PC-3 (cell line): ENCODE measurements at regions not wholly inside any gene's neighbourhood (a gene's known extent, or its start where the extent isn't known, plus 50 kb on each side); places are given as distances from the start of the nearest gene placed in this dataset.

Experiments
- ATAC-seq: fragments of 200-7000 bp; cut with Tn5 transposase; 2 replicates; pipeline ENCODE4 v1.9.1; 2020; ENCODE audit warnings: mild to moderate bottlenecking, moderate library complexity
- BruUV-seq: library from RNA; stranded (reverse); fragments of 400-500 nt; replicated peaks from 2 replicates; lab custom pipeline; 2021; lab: Mats Ljungman, UMichigan
- CTCF ChIA-PET: fragments of 300-600 bp; sonication (Branson Sonifier 250); formaldehyde crosslinking; loops from one replicate; lab custom pipeline; 2022; ENCODE audit warnings: antibody characterized with exemption; lab: Charles Lee
- POLR2A ChIA-PET: fragments of 300-600 bp; sonication (Branson Sonifier 250); formaldehyde crosslinking; loops from one replicate; lab custom pipeline; 2022; ENCODE audit warnings: antibody characterized with exemption; ENCODE audit not compliant: unreplicated experiment; lab: Charles Lee
- DNase-seq: peaks from one replicate; pipeline ENCODE4 v3.0.0-alpha.2; 2015
- H2AFZ ChIP-seq: fragments of 300-600 bp; sonication (generic); 2 replicates; pipeline ENCODE4 v1.6.0; 2016; ENCODE audit warnings: antibody characterized with exemption, low read length
- H3F3A ChIP-seq: fragments of 300-600 bp; sonication (generic); one replicate; pipeline ENCODE4 v1.6.0; 2017; ENCODE audit warnings: antibody characterized with exemption, low read length, control low read depth, mild to moderate bottlenecking; ENCODE audit not compliant: unreplicated experiment
- H3K27ac ChIP-seq: fragments of 300-600 bp; sonication (generic); 2 replicates; pipeline ENCODE4 v1.5.1; 2016; ENCODE audit warnings: mild to moderate bottlenecking, low read length
- H3K27me3 ChIP-seq: fragments of 300-600 bp; sonication (generic); 2 replicates; pipeline ENCODE4 v1.6.1; 2016; ENCODE audit warnings: low read length, mixed read lengths
- H3K36me3 ChIP-seq: fragments of 300-600 bp; sonication (generic); 2 replicates; pipeline ENCODE4 v1.6.1; 2016; ENCODE audit warnings: low read depth, mixed run types, low read length, mixed read lengths
- H3K4me1 ChIP-seq: fragments of 300-600 bp; sonication (generic); 2 replicates; pipeline ENCODE4 v1.5.1; 2016; ENCODE audit warnings: low read length; ENCODE audit not compliant: insufficient read depth
- H3K4me2 ChIP-seq: fragments of 300-600 bp; sonication (generic); 2 replicates; pipeline ENCODE4 v1.6.0; 2016; ENCODE audit warnings: low read length
- H3K4me3 ChIP-seq: fragments of 300-600 bp; sonication (generic); 2 replicates; pipeline ENCODE4 v1.5.1; 2016; ENCODE audit warnings: mild to moderate bottlenecking, low read length, mixed read lengths
- H3K79me2 ChIP-seq: fragments of 300-600 bp; sonication (generic); 2 replicates; pipeline ENCODE4 v1.6.1; 2017; ENCODE audit warnings: low read length, mixed read lengths
- H3K9ac ChIP-seq: fragments of 300-600 bp; sonication (generic); 2 replicates; pipeline ENCODE4 v1.6.0; 2016; ENCODE audit warnings: mild to moderate bottlenecking, low read length
- H3K9me2 ChIP-seq: fragments of 300-600 bp; sonication (generic); replicated peaks from 2 replicates; pipeline ENCODE4 v1.6.1; 2016; ENCODE audit warnings: mixed run types, low read length, mixed read lengths
- H3K9me3 ChIP-seq: fragments of 300-600 bp; sonication (generic); 2 replicates; pipeline ENCODE4 v1.6.1; 2016; ENCODE audit warnings: low read length, mixed read lengths
- H4K20me1 ChIP-seq: fragments of 300-600 bp; sonication (generic); 2 replicates; pipeline ENCODE4 v1.6.1; 2016; ENCODE audit warnings: low read length, mixed read lengths
- CTCF ChIP-seq: fragments of 300-600 bp; sonication (generic); conservative IDR thresholded peaks from 2 replicates; pipeline ENCODE4 v1.5.1; 2017; ENCODE audit warnings: antibody characterized with exemption, low read depth, mild to moderate bottlenecking, low read length
- EZH2 ChIP-seq: fragments of 300-600 bp; sonication (generic); IDR thresholded peaks from one replicate; pipeline ENCODE4 v1.6.1; 2017; ENCODE audit warnings: antibody characterized with exemption, mild to moderate bottlenecking, low read length; ENCODE audit not compliant: unreplicated experiment
- EZH2phosphoT487 ChIP-seq: fragments of 300-600 bp; sonication (generic); IDR thresholded peaks from 2 replicates; pipeline ENCODE4 v1.6.1; 2018; ENCODE audit warnings: mild to moderate bottlenecking, antibody characterized with exemption, low read length, borderline replicate concordance
- intact Hi-C: fragments of 100-400 bp; cut with micrococcal nuclease; formaldehyde crosslinking; loops from 2 replicates; pipeline ENCODE4 v1.9.0; 2023

GRCh38 chr9:101791533-101791932 lies 53.1 kb upstream of the GRIN3A start:
- intact Hi-C loops, result no loop called here
- Histone ChIP-seq H3K36me3 (no peaks in the 10 kb centered on the region), H3K4me1 (no peaks in the 10 kb centered on the region), H3F3A (no peaks in the 10 kb centered on the region), H3K9me3 (no peaks in the 10 kb centered on the region), H4K20me1 (no peaks in the 10 kb centered on the region), H3K27ac (no peak overlapping the region), H3K4me2 (no peak overlapping the region), H3K9me2 (no peaks in the 10 kb centered on the region), H3K4me3 (no peak overlapping the region), H3K79me2 (no peaks in the 10 kb centered on the region), H2AFZ (no peak overlapping the region), H3K27me3 (no peaks in the 10 kb centered on the region), H3K9ac (no peak overlapping the region)
- TF ChIP-seq EZH2phosphoT487, result no peak
- TF ChIP-seq EZH2, result no peak
- no peak for TF ChIP-seq CTCF
- ChIA-PET POLR2A (no interaction called here), CTCF (no interaction called here)
- ATAC-seq (no peak), DNase-seq (no peak)
- no TSS peak for BruUV-seq
